ENCODE measurements at regions not wholly inside any gene's neighbourhood (a gene's known extent, or its start where the extent isn't known, plus 50 kb on each side); places are given as distances from the start of the nearest gene placed in this dataset.
"Not testable (repeated sequence)": the region's sequence is repeated elsewhere in the genome, so short reads cannot be mapped to it uniquely, and the experiment has no call there.

GRCh38 chr6:28632326-28632851, 106.7 kb downstream of the GPX5 start:
- DNase-seq (ENCODE audit: low spot score), result no peak
- TF ChIP-seq, protein P1, sequence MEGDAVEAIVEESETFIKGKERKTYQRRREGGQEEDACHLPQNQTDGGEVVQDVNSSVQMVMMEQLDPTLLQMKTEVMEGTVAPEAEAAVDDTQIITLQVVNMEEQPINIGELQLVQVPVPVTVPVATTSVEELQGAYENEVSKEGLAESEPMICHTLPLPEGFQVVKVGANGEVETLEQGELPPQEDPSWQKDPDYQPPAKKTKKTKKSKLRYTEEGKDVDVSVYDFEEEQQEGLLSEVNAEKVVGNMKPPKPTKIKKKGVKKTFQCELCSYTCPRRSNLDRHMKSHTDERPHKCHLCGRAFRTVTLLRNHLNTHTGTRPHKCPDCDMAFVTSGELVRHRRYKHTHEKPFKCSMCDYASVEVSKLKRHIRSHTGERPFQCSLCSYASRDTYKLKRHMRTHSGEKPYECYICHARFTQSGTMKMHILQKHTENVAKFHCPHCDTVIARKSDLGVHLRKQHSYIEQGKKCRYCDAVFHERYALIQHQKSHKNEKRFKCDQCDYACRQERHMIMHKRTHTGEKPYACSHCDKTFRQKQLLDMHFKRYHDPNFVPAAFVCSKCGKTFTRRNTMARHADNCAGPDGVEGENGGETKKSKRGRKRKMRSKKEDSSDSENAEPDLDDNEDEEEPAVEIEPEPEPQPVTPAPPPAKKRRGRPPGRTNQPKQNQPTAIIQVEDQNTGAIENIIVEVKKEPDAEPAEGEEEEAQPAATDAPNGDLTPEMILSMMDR (IDR thresholded peaks at IDR 0.05), result no peak
- ATAC-seq (ENCODE audit: low FRiP score), result no peak

DNA sequence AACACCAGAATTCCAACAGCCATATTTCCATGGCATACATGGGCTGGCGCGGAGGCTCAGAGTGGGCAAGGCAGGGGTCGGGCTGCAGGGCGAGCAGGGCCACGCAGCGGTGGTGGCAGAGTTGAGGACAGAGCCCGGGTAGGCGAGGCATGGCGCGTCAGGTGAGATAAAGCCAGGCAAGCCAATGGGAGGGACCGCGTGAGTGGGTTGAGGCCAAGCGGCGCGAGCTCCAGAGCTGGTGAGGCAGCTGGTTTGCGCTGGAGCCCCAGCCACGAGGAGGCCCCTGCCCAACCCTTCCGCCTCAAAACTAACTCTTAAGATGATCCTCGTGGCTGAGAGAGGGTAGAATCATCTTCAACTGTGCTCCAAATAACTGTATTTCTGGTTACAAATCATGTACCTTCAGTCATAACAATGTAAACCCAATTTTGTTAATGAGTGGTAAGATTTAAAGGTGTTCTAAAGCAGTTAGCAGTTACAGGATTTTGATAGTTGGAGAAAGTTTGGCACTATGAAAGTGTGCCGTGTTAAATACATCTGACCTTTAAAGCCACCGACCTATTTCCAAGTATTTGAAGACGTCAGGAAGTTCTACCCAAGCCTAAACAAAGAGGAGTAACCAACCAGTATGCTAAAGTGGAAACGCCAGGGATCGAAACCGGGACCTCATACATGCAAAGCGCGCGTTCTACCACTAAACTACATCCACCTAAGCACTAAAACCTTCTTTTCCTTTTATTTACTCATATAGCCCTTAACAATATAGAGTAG, 107.9 kb downstream of the GPX5 start:
- TF ChIP-seq, protein P1 (IDR thresholded peaks at IDR 0.05), result no peak
- ATAC-seq (ENCODE audit: low FRiP score), result no peak
- no peak for DNase-seq (ENCODE audit: low spot score)

- ATAC-seq (ENCODE audit: low FRiP score) (no peak), DNase-seq (ENCODE audit: low spot score) (no peak)
- TF ChIP-seq, protein P1 (IDR thresholded peaks at IDR 0.05), result no peak
These were observed 108.7 kb downstream of the GPX5 start for GRCh38 chr6:28634411-28634760.

DNA sequence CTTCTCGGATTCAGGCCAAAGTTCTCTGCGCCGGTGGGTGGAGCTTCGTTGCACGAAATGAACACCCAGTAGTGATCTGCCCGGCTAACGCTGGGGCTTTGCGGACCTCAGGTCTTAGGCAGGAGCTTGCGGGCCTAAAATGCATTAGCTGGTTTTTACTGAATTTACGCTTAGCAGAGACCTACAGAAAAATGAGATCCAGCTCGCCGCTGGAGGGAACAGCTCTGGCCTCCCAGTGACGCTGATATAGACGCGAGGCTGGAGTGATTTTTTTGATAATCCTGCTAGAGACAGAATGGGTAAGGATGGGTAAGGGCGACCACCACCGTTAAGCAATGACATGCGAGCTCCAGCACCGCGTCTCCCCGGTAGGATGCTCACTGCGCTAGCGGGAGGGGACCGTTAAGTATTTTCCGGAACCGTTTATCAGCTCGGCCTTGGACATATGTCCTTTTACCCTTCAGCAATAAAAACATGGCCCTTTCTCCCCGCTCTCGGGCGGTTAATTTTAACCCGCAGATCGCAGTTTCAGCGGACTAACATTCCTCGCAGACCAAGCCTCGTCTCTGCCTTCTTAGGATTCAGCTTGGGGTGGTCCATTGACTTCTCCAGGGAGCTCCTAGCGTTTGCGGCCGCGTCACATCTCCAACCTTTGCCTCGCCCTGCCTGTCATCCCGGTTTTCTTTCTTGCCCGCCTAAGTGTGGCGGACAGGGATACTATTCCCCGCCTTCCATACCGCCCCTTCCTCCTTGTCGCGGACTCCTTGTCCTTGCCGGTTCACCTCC, 109.3 kb downstream of the GPX5 start:
- no peak for ATAC-seq (ENCODE audit: low FRiP score)
- TF ChIP-seq, protein P1 (IDR thresholded peaks at IDR 0.05), result no peak
- DNase-seq (ENCODE audit: low spot score), result no peak

DNA sequence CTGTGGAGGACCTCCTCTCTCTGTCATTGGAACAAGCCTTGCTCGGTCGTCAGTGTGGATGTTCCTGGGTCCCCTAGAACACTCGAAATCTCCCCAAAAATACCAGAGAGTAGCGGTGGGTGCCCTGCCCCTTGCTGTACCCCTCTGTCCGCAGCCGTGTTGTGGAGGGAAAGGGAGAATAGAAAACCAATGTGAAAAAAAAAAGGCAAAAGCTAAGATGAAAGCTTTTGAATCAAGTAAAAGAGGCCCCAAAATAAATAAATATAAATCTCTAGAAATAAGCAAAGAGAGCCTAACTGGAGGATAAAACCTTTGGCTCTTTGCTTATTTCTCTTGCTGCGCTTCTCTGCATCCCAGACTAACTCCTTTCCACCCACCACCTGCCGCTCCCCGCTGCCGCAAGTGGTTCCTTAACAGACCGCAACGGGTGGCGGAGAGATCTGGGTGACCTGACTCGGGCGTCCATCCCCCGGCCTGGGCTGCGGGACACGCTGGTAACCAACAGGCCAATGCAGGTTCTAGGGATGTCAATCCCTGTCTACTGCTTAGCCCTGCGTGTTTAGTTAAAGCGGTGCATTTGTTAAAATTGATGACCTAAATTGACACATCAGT, 110.0 kb downstream of the GPX5 start:
- TF ChIP-seq, protein P1 (IDR thresholded peaks at IDR 0.05), result no peak
- no peak for DNase-seq (ENCODE audit: low spot score)
- ATAC-seq (ENCODE audit: low FRiP score), result no peak

DNA sequence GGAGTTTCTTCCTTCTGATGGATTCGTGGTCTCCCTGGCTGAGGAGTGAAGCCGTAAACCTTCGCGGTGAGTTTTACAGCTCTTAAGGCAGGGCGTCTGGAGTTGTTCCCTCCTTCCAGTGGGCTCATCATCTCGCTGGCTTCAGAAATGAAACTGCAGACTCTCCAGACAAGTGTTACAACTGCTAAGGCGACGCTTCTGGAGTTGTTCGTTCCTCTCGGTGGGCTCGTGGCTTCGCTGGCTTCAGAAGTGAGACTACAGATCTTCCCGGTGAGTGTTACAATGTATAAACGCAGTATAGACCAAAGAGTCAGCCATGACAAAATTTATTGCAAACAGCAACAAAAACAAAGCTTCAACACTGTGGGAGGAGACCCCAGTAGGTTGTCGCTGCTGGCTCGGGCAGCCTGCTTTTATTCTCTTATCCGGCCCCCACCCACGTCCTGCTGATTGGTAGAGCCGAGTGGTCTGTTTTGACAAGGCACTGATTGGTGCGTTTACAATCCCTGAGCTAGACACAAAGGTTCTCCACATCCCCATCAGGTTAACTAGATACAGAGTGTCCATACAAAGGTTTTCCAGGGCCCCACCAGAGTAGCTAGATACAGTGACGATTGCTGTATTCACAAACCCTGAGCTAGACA, 113.2 kb downstream of the GPX5 start:
- TF ChIP-seq, protein P1 (IDR thresholded peaks at IDR 0.05), result no peak
- DNase-seq (ENCODE audit: low spot score) (no peak), ATAC-seq (ENCODE audit: low FRiP score) (no peak)

DNA sequence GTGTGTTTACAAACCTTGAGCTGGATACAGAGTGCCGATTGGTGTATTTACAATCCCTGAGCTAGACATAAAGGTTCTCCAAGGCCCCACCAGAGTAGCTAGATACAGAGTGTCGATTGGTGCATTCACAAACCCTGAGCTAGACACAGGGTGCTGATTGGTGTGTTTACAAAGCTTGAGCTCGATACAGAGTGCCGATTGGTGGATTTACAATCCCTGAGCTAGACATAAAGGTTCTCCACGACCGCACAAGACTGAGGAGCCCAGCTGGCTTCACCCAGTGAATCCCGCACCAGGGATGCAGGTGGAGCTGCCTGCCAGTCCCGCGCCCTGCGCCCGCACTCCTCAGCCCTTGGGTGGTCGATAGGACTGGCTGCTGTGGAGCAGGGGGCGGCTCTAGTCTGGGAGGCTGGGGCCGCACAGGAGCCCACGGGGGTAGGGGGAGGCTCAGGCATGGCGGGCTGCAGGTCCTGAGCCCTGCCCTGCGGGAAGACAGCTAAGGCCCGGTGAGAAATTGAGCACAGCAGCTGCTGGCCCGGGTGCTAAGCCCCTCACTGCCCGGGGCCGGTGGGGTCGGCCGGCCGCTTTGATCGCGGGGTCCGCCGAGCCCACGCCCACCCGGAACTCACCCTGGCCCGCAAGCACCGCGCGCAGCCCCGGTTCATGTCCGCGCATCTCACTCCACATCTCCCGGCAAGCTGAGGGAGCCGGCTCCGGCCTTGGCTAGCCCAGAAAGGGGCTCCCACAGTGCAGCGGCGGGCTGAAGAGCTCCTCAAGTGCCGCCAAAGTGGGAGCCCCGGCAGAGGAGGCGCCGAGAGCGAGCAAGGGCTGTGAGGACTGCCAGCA, 114.0 kb downstream of the GPX5 start:
- not testable (repeated sequence) for ATAC-seq (ENCODE audit: low FRiP score); DNase-seq (ENCODE audit: low spot score)
